Limb (tissue), 2 donors: ENCODE measurements at regions not wholly inside any gene's neighbourhood (a gene's known extent, or its start where the extent isn't known, plus 50 kb on each side); places are given as distances from the start of the nearest gene placed in this dataset.

ENCODE experiments used
- DNase-seq, 2 donors: peaks; one replicate each; pipeline ENCODE4 v3.0.0-alpha.2; 2016; ENCODE audit errors: extremely low spot score in 2 of 2

DNA sequence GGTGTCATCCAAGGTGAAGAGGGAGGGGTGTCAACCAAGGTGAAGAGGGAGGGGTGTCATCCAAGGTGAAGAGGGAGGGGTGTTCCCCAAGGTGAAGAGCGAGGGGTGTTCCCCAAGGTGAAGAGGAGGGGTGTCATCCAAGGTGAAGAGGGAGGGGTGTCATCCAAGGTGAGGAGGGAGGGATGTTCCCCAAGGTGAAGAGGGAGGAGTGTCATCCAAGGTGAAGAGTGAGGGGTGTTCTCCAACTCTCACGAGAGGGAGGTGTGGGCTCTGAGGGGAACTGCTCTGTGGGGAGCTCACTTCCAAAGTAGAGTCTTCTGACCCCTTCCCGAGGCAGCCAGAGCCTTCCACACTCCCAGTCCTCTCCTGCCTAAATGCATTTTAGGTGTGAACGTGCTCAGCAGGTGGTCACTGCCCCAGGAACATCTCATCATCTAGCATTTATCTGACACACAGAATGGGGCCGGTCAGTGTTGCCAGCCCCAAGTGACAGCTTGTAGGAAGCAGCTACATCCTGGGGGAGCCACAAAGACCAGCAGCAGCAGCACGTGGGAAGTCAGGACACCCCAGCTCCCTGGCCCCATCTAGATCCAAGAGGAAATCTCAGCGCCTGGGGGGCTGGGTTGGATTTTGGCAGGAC is 323.8 kb downstream of the GLRX3 start:
- no peak for DNase-seq

DNA sequence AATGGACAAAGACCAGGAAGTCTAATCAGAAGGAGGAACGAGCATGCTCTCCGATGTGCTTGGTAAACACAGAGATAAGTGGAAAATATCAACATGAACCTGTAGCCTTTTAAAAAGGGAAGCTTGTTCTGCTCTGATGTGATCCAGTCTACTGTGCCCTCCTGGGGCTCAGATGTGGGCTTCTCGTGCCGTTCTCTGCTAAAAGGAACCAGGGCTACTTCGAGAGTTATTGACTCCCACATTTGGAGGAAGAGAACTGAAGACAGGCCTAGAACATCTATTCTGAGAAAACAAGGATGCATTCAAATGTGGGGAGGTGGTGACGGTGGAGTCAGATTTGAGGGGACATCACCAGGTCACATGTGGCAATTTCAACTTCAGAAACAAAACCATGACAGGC is 325.4 kb downstream of the GLRX3 start:
- DNase-seq = no peak

DNA sequence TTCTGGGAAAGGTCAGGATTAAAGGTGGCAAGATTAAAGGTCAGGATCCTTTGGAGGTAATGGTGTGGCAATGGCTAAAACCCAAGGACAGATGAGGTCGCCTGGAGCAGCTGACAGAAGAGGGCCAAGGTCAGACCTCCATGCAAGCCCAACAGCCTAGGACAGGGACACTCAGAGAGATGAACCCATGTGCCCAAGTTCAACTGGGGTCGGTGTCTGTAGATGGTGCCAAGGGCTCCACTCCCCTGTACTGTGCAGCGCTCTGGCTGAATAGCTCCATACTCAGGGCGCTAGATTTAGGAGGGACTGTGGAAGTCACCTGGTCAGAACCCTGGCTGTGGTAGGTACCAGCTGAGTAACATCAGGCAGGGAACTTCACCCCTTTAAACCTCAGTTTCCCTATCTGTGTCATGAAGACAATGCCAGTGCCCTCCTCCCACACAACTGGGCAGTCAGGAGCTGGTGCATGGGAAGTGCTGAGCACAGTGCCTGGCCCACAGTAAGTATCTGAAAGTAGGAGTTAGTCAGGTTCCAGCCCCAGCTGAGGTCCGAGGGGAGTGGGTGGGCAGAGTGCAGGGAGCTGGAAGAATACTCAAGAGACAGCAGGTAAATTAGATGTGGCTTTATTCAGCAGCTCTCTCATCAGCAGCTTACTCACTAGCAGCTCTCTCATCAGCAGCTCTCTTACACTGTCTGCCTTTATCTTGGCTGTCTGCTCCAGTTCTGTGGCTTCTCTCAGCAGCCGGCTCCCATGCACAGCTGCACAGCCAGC is 327.1 kb downstream of the GLRX3 start:
- no peak for DNase-seq

DNA sequence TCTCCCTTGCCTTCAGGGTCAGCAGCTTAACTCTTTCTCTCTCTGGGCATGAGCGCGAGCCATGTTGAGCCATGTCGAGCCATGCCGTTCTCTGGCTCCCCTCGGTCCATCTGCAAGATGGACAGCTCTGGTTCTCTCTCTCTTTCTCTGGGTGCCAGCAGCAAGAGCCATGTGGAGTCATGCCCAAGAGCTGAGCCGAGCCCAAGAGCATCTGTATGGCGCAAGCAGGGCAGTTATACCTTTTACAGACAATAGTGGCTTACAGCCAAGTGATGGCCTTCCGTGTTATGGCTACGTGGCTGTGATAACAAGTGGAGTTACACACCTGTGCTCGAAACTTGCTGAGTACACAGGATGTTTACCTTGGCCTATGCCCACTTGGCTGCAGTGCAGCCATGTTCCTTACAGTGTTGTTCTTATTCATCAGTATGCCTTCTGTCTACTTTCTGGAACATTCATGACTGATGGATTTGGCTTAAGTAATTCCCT is 327.7 kb downstream of the GLRX3 start:
- no peak for DNase-seq

DNA sequence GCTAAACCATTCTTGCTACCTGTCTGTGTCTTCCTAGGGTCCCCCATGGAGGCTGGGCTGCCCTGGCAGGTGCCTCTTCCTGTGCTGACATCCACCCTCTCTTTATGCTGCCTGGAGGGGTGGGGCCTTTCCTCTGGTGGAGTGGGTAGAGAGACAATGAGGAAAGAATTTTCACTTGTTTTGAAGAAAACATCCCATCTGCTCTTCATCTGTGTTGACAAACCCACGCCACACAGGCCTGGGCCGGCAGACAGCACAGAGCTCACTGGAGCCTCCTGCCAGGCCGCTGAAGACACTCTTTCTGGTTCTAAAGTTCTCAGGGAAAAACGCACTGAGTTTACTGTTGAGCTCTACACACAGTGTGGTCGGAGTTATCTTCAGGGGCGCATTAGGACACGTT is 328.2 kb downstream of the GLRX3 start:
- DNase-seq = no peak

DNA sequence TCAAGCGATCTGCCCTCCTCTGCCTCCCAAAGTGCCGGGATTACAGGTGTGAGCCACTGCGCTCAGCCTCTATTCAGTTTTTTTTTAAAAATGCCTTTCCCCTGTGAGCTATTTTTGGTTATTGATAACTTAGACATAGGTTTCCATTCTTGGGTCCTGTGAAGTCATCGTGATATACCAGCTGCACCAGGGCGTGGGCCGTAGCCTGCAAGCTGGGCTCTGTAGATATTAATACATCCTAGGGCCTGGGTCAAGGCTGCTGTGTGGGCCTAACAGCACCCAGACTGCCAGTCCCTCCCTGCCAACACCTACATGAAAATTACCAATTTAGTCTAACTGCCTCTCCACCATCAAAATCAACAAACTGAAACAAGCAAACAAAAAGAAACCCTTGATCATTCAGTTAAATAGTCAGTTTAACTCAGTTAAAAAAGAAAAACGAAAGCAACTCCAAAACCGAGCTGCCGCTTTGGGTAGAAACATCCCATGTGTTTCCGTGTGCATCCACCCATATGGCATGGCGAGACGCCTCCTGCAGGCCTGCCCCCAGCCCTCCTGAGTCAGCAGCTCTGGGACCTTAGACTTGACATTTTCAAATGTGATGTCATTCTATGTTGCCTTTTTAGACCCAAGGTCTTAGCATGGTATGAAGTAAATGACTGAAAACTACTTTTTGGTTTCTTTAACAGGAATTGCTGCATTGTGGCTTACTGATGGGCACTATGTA is 330.2 kb downstream of the GLRX3 start:
- no peak for DNase-seq

DNA sequence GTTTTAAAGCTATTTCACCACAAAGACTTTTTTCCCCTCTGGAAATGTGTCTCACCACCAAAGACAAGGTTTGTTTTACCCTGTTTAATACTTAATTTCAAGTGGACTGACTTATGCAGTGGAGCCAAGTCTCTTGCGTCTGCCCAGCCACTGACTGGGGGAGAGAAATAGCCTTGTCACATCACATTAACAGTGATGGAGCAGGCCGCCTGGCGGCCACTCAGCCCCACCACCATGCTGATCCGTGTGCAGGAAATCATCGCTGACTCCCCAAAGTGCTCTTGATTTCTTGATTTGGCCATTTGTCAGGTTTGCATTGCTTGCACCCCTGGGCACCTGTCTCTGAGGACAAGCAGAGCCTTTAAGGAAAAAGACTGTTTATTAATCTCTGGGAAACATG is 334.1 kb downstream of the GLRX3 start:
- DNase-seq = peak in 1 of 2 donors; percentile 7

DNA sequence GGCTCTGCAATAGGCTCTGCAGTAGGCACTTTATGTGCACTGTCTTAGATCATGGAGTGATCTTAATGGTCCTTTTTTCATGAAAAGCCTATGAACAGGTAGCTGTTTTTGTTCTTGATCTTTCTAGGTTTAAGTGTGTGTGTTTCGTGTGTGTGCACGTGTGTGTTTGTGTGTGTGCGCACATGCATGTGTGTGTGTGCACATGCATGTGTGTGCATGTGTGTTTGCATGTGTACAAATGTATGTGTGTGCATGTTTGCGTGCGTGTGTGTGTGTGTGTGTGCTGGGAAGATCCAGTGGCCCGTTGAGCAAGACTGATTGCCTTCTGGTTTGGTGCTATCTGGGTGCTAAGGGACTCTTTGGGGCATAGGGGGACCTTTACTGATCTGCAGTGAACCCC is 334.8 kb downstream of the GLRX3 start:
- DNase-seq = peak in 1 of 2 donors; percentile 4

DNA sequence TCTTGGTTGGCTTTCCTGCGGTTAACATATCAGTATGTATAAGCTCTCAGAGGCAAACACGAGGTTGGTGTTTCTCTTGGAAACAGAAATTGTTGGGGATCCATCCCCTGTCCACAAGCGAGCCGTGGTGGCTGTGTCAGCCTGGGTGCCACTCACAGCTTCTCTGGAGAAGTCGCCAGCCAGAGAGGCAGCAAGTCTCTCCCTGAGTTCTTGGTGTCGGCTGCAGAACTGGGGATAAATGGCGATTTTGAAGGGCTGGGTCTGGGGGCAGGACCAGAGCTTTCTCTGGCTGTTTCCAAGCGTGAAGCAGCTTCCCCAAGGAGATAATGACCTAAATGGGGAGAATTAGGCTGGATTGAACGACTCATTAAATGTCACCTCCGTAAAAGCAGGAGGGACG is 335.3 kb downstream of the GLRX3 start:
- peak in 1 of 2 donors; percentile 12 for DNase-seq

DNA sequence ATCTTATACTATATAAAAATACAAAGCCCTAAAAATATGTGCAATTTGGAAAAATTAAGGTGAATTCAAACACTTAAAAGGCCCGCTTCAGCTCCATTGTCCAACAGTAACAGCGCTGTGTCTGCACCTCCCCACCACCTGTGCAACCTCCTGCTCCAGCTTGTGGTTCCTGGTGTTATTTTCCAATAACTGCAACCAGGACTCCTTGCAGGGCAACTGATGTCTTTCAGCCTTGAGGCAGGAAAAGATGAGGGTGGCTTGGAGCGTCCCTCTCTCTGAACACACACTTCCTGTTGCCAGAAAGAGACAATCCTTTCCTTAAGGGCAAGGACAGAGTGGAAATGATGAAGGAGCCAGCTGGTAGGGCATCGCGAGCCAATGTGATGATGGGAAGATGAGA is 336.0 kb downstream of the GLRX3 start:
- no peak for DNase-seq

DNA sequence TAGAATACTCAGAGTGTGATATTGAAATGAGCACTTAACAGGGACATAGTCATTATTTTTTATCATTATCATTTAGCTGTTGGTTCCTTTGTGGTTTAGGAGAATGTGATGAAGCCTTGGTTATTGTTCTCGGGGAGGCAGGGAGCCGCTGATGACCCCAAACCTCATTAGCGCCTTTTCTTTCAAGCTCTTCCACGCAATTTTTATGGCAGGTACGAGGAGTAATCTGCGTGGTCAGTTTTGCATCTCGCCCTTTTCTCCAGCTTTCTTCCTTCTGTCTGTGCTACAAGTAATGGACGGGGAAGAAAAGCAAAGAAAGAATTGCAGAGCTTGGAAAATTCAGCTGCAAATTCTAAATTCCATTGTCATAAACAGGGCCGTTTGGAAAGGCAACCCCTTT is 338.4 kb downstream of the GLRX3 start:
- DNase-seq = no peak

DNA sequence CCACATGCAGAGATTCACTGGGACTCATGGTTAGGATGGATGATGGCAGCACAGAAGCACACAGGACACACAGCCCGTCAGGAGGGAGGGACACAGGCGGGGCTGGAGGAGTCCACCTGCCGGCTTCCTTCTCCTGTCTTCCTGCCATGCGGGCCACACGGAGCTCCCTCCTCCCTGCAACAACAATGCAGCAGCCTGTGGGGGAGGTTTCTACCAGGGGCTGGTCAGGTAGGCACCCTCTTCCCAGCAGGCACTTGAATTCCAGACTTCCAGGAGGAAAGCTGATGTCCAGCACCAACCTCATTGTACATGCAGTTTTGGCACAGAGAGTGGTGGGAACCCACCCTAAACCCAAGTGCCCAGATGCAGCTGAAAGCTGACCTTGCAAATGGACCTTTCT is 341.2 kb downstream of the GLRX3 start:
- DNase-seq = no peak

DNA sequence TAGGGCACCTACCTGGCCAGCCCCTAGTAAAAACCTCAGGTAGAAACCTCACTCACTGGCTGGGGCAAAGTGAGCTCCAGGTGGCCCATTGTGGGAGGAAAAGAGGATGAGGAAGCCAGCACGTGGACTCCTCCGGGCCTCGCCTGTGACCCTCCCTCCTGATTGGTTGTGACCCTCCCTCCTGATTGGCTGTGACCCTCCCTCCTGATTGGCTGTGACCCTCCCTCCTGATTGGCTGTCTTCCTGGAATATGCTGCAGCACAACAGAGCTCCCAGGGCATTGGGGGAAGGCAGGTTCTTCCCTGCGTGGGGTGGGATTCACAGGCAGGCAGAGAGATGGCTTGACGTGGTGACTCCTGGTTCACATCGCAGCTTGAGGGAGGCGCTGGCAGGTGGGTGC is 343.0 kb downstream of the GLRX3 start:
- no peak for DNase-seq

DNA sequence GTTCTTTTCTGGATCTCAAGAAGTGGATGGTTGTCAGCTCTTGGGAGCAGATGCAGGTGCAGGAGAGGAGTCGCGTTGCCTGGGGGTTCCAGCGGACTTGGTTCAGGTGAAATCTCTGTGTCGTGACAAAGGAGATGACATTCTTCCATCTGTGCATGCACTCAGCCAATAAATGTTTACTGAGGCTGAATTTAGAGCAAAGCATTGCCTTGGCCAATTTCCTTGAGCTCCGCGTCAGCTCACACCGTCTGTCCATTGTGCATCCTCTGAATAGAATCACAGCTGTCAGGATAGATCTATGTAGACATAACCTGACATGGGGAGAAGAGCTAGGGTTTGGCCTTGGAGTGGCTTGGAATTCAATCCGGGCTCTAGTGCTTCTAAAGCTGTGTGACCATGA is 343.7 kb downstream of the GLRX3 start:
- DNase-seq = no peak

DNA sequence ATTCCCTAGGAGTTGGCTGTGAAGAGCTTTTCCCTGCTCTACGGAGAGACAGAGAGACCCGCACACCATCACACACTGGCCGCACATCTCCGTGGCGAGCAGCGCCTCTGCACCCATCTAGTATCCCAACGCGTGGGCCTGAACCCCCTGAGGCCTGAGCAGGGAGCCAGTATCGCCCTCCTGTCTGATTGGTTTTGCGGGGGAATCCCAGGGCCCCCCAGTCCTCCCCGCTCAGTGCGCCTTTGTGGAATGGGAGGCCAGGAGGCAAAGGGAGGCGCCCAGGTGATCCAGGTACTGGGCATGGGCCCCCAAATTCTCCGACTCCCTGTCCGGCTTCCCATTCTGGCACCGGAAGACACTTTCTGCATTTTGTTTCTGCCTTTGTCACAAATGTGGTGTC is 344.3 kb downstream of the GLRX3 start:
- no peak for DNase-seq

DNA sequence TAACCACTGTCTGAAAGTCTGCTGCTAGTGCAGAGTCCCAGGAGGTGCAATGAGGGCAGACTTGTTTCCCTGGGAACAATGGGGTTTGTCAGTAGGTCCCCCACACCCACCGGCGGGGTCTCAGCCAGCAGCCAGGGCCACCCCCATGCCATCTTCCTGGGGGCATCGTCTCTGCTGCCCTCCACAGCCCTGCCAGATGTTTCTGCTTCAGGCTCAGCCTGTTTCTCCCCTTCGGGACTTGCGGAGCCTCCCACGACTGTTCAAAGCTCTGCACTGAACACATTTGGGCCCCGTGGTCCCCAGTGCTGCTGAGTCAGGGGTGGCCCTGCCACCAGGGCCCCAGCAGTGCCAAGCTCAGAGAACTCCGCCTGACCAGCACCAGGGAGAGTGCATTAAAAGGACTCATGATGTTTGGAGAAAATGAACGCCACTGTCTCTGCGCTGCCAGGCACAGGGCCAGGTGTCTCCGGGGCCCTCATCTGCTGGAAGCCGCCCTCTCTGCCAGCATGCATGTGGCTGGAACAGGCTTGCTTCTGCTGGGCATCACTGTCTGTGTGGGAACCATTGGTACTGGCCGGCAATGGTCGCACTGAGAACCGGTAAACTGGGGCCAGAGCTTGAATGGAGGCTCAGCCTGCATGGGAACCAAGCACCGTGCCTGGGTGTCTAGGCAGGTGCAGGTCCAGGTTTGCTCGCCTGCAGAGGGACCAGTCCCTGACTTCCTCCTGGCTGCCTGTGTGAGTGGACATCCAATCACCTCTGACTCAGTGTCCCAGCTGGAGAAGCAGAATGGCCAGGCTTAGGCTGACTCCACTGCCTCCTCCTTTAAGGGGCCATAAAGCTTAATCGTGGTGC is 345.1 kb downstream of the GLRX3 start:
- peak in 1 of 2 donors; percentile 30 for DNase-seq

DNA sequence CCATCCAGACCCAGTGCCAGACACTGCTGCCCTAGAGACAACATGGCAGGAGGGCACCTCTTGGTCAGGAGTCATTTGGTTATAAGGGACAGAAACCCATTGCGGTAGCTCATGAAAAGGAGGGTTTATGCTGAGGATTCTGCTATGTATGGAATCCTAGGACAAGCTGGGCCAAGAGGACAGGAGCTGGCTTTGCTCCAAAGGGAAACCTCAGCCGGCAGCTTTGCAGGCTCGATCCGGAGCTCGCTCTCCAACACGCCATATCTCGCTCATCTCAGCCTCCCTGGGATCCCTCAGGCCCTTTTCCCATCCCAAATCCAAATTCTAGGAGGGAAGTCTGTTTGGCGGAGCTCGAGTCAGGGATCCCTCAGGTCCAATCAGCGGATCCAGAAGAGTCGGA is 345.7 kb downstream of the GLRX3 start:
- peak in 1 of 2 donors; percentile 59 for DNase-seq

DNA sequence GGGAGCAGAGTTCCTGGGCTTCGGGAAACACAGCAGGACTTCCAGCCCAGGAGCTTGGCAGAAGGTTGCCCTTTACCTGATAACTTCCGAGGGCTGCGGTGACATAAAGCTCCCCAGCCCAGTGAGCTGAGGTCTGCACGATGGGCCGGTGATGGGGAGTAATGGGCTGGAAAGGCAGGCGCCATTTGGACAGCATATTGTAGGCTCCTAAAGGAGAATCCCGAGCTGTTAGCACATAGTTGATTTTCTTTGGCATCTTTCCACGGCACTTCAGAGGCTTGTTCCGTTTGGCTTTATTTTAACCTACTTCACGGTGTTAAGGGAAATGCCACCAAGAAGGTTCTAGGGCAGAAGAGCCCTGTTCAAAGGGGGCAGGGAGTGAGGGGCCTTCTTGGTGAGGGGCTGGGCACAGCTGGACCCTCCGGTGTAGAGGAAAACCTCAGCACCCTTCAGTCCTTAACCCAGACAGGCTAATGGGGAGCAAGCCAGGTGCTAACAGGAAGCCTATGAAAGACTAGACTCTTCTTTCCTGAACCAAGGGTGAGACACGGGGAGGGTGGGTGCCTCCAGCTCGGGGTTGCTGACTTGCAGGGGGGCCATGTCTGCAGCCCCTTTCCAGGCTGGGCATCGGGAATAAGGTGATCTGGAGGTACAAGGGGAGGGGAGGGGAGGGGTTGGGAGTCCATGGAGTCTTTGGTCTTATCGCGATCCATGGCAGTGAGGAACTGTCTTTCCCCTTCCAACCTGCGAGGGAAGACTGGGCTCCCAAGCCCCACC is 347.7 kb downstream of the GLRX3 start:
- peak in 1 of 2 donors; percentile 33 for DNase-seq

DNA sequence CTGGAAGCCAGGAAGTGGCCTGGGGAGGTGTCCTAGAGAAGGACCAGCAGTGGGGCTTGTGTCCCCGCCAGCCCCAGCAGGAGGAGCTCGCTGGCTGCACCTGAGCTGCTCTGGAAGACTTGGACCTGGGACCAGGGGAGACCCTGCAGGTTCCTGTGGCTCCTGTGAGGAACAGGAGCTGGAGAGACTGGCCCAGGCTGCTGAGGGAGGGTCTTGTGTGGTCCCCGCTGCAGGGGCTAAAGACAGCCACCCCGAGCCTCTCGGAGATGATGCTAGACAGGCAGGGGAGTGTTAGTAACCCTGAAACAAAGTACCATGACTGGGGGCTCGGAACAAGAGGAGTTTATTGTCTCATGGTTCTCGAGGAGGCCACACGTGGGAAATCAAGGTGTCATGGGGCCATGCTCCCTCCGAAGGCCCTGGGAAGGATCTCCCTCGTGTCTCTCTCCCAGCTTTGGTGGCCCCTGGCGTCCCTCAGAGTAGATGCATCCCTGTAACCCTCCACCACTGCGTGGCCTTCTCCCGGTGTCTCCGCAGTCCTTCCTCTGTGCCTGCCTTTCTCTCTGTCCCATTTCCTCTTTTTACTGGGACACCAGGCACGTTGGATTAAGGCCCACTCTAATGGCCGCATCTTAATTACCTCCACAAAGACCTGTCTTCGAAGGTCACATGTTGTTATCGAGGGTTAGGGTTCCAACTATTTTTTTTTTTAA is 348.4 kb downstream of the GLRX3 start:
- DNase-seq = peak in 1 of 2 donors; percentile 20
